Fibroblast of lung (primary cell): ENCODE measurements at regions not wholly inside any gene's neighbourhood (a gene's known extent, or its start where the extent isn't known, plus 50 kb on each side); places are given as distances from the start of the nearest gene placed in this dataset.

Source experiments
- DNase-seq, 2 donors: peaks; one replicate each; pipeline versions ENCODE4 v3.0.0 to v3.0.0-alpha.2; 2010; ENCODE audit warnings: low read depth in 2 of 2
- H2AFZ ChIP-seq: 2 replicates; pipeline ENCODE4 v1.5.1; 2012; ENCODE audit warnings: low read length, control low read depth, inconsistent platforms
- H3K27ac ChIP-seq: 2 replicates; pipeline ENCODE4 v1.5.1; 2011; ENCODE audit warnings: low read length, control low read depth; ENCODE audit not compliant: insufficient read depth
- H3K27me3 ChIP-seq: 2 replicates; pipeline ENCODE4 v1.5.1; 2011; ENCODE audit warnings: mild to moderate bottlenecking, low read length; ENCODE audit not compliant: control insufficient read depth, insufficient read depth
- H3K36me3 ChIP-seq: 2 replicates; pipeline ENCODE4 v1.5.1; 2011; ENCODE audit warnings: low read length; ENCODE audit not compliant: control insufficient read depth, insufficient read depth
- H3K4me1 ChIP-seq: 2 replicates; pipeline ENCODE4 v1.5.1; 2011; ENCODE audit warnings: low read length; ENCODE audit not compliant: control insufficient read depth, insufficient read depth; ENCODE audit errors: extremely low read depth
- H3K4me2 ChIP-seq: 2 replicates; pipeline ENCODE4 v1.5.1; 2011; ENCODE audit warnings: low read length, control low read depth; ENCODE audit not compliant: insufficient read depth; ENCODE audit errors: extremely low read depth
- H3K4me3 ChIP-seq, 4 experiments: fragments of 200-600 bp in 1 of 4; sonication (generic) in 1 of 4; replicated peaks in 1 of 4; 2 replicates each; pipeline ENCODE4 v1.5.1; 2011 to 2016; ENCODE audit warnings: low read length in 4 of 4, low read depth in 3 of 4, mild to moderate bottlenecking in 3 of 4, control low read depth in 2 of 4, inconsistent platforms in 1 of 4, mixed read lengths in 1 of 4; ENCODE audit not compliant: insufficient read depth in 1 of 4; ENCODE audit errors: control extremely low read depth in 1 of 4
- H3K79me2 ChIP-seq: 2 replicates; pipeline ENCODE4 v1.5.1; 2012; ENCODE audit warnings: mild to moderate bottlenecking, low read length, inconsistent platforms; ENCODE audit not compliant: control insufficient read depth, insufficient read depth
- H3K9ac ChIP-seq: 2 replicates; pipeline ENCODE4 v1.5.1; 2011; ENCODE audit warnings: mild to moderate bottlenecking, low read length, control low read depth; ENCODE audit not compliant: insufficient read depth
- H3K9me3 ChIP-seq: 2 replicates; pipeline ENCODE4 v1.5.1; 2012; ENCODE audit warnings: low read depth, low read length; ENCODE audit not compliant: control insufficient read depth, insufficient read depth
- H4K20me1 ChIP-seq: 2 replicates; pipeline ENCODE4 v1.5.1; 2011; ENCODE audit warnings: low read length; ENCODE audit not compliant: control insufficient read depth, insufficient read depth; ENCODE audit errors: extremely low read depth
- EZH2 ChIP-seq: IDR thresholded peaks from 2 replicates; pipeline ENCODE4 v1.5.1; 2012; ENCODE audit warnings: low read length, control low read depth, mild to moderate bottlenecking; ENCODE audit errors: missing control alignments
- TF ChIP-seq, protein P1 (sequence below), 2 donors: IDR thresholded peaks in 1 of 2; conservative IDR thresholded peaks in 1 of 2; 1 replicate in 1 of 2; 2 replicates in 1 of 2; pipeline ENCODE4 v1.5.1; 2011 to 2012; ENCODE audit warnings: low read length in 2 of 2, control low read depth in 1 of 2, inconsistent platforms in 1 of 2, low read depth in 1 of 2, mild to moderate bottlenecking in 1 of 2

DNA sequence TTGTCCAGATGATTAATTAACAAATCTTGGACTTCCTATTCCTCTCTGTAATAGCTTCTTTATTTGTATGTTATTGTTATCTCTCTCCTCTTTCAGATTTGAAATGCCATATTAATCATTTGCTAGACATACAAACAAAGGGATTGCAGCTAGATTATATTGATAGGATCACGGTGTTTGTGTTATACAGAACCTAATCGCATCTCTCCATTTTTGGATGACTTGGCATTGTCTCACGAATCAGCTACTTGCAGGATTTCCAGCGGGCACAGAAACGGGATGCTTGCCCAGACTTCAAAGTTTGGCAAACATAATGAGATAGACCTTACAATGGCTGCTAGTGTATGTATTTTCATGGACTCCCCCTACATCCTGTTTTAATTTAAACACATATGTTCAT lies 368.1 kb downstream of the TLE4 start:
- H3K27ac ChIP-seq, result no peak overlapping the region
- no peak overlapping the region for H3K4me2 ChIP-seq
- H2AFZ ChIP-seq, result no peak overlapping the region
- H3K9me3 ChIP-seq, result no peaks in the 10 kb centered on the region
- H3K27me3 ChIP-seq, result no peaks in the 10 kb centered on the region
- H3K4me3 ChIP-seq, result no peak overlapping the region
- H4K20me1 ChIP-seq, result no peaks in the 10 kb centered on the region
- DNase-seq, result no peak
- H3K4me1 ChIP-seq, result no peaks in the 10 kb centered on the region
- TF ChIP-seq EZH2, result no peak
- TF ChIP-seq, protein P1, sequence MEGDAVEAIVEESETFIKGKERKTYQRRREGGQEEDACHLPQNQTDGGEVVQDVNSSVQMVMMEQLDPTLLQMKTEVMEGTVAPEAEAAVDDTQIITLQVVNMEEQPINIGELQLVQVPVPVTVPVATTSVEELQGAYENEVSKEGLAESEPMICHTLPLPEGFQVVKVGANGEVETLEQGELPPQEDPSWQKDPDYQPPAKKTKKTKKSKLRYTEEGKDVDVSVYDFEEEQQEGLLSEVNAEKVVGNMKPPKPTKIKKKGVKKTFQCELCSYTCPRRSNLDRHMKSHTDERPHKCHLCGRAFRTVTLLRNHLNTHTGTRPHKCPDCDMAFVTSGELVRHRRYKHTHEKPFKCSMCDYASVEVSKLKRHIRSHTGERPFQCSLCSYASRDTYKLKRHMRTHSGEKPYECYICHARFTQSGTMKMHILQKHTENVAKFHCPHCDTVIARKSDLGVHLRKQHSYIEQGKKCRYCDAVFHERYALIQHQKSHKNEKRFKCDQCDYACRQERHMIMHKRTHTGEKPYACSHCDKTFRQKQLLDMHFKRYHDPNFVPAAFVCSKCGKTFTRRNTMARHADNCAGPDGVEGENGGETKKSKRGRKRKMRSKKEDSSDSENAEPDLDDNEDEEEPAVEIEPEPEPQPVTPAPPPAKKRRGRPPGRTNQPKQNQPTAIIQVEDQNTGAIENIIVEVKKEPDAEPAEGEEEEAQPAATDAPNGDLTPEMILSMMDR (conservative IDR thresholded peaks at IDR 0.05 in 1 of 2, IDR thresholded peaks at IDR 0.05 in 1 of 2; ENCODE audit: low read depth in 1 of 2, low read length in 2 of 2), result no peak
- no peaks in the 10 kb centered on the region for H3K79me2 ChIP-seq
- no peak overlapping the region for H3K9ac ChIP-seq
- H3K36me3 ChIP-seq, result no peaks in the 10 kb centered on the region

DNA sequence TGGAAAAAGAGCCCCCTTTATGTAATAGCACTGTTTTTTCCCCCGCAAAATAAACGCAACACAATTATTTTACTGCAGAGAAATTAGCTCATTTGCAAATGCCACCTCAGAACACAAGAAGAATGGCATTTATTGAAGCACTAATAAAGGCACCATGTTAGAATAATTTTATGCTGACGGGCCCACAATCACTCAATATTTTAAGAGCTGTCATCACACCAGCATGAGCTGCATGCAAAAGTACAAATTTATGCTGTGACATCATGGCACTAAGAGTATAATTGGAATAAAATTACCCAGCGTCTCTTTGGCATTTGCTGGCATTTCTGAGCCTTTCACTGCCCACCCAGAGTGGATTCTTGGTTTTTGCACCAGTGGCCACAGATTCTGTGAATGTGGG lies 364.6 kb downstream of the TLE4 start:
- H3K4me1 ChIP-seq, result no peaks in the 10 kb centered on the region
- H3K4me2 ChIP-seq, result no peak overlapping the region
- DNase-seq, result no peak
- H4K20me1 ChIP-seq, result no peaks in the 10 kb centered on the region
- no peak overlapping the region for H2AFZ ChIP-seq
- no peak for TF ChIP-seq EZH2
- TF ChIP-seq, protein P1 (conservative IDR thresholded peaks at IDR 0.05 in 1 of 2, IDR thresholded peaks at IDR 0.05 in 1 of 2; ENCODE audit: low read depth in 1 of 2, low read length in 2 of 2), result no peak
- no peaks in the 10 kb centered on the region for H3K27me3 ChIP-seq
- no peaks in the 10 kb centered on the region for H3K79me2 ChIP-seq
- H3K4me3 ChIP-seq, result no peak overlapping the region
- no peaks in the 10 kb centered on the region for H3K36me3 ChIP-seq
- H3K9ac ChIP-seq, result no peak overlapping the region
- no peak overlapping the region for H3K27ac ChIP-seq
- no peaks in the 10 kb centered on the region for H3K9me3 ChIP-seq

DNA sequence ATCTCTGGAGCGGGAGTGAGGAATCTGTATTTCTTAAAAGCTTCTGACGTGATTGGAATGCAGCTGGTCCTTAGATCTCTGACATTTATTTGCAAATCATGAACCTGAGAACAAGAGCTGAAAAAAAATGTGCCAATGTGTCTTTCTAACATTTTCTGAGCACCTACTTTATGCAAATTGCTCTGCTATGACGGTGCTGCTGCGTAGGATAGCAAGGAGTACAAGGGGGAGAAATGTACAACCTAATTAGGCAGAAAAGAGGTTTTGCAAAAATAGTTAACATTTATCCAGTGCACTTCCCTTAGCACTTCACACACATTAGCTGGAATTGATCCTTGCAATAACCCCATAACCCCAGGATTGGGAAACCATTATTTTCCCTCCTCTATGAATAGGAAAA lies 357.5 kb downstream of the TLE4 start:
- H4K20me1 ChIP-seq, result no peaks in the 10 kb centered on the region
- no peaks in the 10 kb centered on the region for H3K79me2 ChIP-seq
- no peaks in the 10 kb centered on the region for H3K4me1 ChIP-seq
- no peak for DNase-seq
- no peak overlapping the region for H3K4me2 ChIP-seq
- H3K27ac ChIP-seq, result no peak overlapping the region
- no peak overlapping the region for H3K9ac ChIP-seq
- H3K4me3 ChIP-seq, result no peak overlapping the region
- no peaks in the 10 kb centered on the region for H3K36me3 ChIP-seq
- TF ChIP-seq EZH2, result no peak
- TF ChIP-seq, protein P1 (conservative IDR thresholded peaks at IDR 0.05 in 1 of 2, IDR thresholded peaks at IDR 0.05 in 1 of 2; ENCODE audit: low read depth in 1 of 2, low read length in 2 of 2), result no peak
- H3K27me3 ChIP-seq, result no peaks in the 10 kb centered on the region
- no peak overlapping the region for H2AFZ ChIP-seq
- H3K9me3 ChIP-seq, result no peaks in the 10 kb centered on the region
